HL-60 (cell line): ENCODE measurements at regions not wholly inside any gene's neighbourhood (a gene's known extent, or its start where the extent isn't known, plus 50 kb on each side); places are given as distances from the start of the nearest gene placed in this dataset.

Experiments used
- DNase-seq, 2 experiments: peaks; one replicate each; pipeline ENCODE4 v3.0.0-alpha.2; 2010 to 2020; ENCODE audit warnings: low read depth in 1 of 2, low spot score in 1 of 2
- H3K27ac ChIP-seq: fragments of 250-450 bp; sonication (Bioruptor Pico); replicated peaks from 2 replicates; pipeline ENCODE4 v1.5.1; 2020; ENCODE audit warnings: mild to moderate bottlenecking, moderate library complexity
- H3K27me3 ChIP-seq: fragments of 250-450 bp; sonication (Bioruptor Pico); 2 replicates; pipeline ENCODE4 v1.5.1; 2021; ENCODE audit warnings: mild to moderate bottlenecking, moderate library complexity; ENCODE audit not compliant: insufficient read depth, poor library complexity, severe bottlenecking
- H3K4me3 ChIP-seq: replicated peaks from 2 replicates; pipeline ENCODE4 v1.5.1; 2011; ENCODE audit warnings: mild to moderate bottlenecking, control low read depth, low read length; ENCODE audit not compliant: insufficient read depth
- CTCF ChIP-seq: IDR thresholded peaks from one replicate; pipeline ENCODE4 v1.5.1; 2011; ENCODE audit warnings: low read length, control low read depth, inconsistent platforms; ENCODE audit not compliant: insufficient read depth
- GABPA ChIP-seq: IDR thresholded peaks from 2 replicates; pipeline ENCODE4 v1.6.1; 2012; ENCODE audit warnings: low read depth
- POLR2AphosphoS5 ChIP-seq: IDR thresholded peaks from 2 replicates; pipeline ENCODE4 v1.6.1; 2012; ENCODE audit warnings: low read depth
- SPI1 ChIP-seq: IDR thresholded peaks from 2 replicates; pipeline ENCODE4 v1.6.1; 2012; ENCODE audit warnings: low read depth, mild to moderate bottlenecking, borderline replicate concordance
- TF ChIP-seq, protein P1 (sequence below): IDR thresholded peaks from 2 replicates; pipeline ENCODE4 v1.6.1; 2012; ENCODE audit warnings: low read depth; ENCODE audit not compliant: insufficient replicate concordance

- no peaks in the 10 kb centered on the region for H3K27me3 ChIP-seq
- H3K27ac ChIP-seq: no peak overlapping the region
- DNase-seq: no peak
- TF ChIP-seq POLR2AphosphoS5 (no peak), CTCF (no peak), SPI1 (no peak), GABPA (no peak)
- TF ChIP-seq, protein P1, sequence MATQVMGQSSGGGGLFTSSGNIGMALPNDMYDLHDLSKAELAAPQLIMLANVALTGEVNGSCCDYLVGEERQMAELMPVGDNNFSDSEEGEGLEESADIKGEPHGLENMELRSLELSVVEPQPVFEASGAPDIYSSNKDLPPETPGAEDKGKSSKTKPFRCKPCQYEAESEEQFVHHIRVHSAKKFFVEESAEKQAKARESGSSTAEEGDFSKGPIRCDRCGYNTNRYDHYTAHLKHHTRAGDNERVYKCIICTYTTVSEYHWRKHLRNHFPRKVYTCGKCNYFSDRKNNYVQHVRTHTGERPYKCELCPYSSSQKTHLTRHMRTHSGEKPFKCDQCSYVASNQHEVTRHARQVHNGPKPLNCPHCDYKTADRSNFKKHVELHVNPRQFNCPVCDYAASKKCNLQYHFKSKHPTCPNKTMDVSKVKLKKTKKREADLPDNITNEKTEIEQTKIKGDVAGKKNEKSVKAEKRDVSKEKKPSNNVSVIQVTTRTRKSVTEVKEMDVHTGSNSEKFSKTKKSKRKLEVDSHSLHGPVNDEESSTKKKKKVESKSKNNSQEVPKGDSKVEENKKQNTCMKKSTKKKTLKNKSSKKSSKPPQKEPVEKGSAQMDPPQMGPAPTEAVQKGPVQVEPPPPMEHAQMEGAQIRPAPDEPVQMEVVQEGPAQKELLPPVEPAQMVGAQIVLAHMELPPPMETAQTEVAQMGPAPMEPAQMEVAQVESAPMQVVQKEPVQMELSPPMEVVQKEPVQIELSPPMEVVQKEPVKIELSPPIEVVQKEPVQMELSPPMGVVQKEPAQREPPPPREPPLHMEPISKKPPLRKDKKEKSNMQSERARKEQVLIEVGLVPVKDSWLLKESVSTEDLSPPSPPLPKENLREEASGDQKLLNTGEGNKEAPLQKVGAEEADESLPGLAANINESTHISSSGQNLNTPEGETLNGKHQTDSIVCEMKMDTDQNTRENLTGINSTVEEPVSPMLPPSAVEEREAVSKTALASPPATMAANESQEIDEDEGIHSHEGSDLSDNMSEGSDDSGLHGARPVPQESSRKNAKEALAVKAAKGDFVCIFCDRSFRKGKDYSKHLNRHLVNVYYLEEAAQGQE: no peak
- H3K4me3 ChIP-seq: no peak overlapping the region
Observed at GRCh38 chr5:106205916-106206571, 1464.7 kb downstream of the EFNA5 start.

DNA sequence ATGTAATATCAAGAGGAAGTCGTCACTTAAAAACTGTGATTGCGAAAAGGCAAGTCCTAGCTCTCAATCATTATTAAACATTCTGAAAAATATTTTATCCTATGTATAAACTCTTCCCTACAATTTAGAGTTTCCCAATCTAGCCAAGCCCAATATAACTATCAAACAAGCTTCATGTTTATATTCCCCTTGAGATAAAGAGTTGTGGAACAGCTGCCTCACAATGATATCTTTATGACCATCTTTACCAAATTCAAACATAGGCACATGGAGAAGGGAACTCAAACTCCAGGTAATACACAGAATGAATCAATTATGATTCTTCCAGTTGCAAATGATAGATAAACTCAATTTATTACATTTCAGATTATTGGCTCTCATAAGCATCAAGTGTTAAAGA is 1468.7 kb downstream of the EFNA5 start:
- Histone ChIP-seq H3K4me3 (no peak overlapping the region), H3K27me3 (no peaks in the 10 kb centered on the region), H3K27ac (no peak overlapping the region)
- no peak for TF ChIP-seq CTCF
- TF ChIP-seq, protein P1: no peak
- TF ChIP-seq SPI1: no peak
- TF ChIP-seq POLR2AphosphoS5: no peak
- no peak for TF ChIP-seq GABPA
- DNase-seq: no peak

DNA sequence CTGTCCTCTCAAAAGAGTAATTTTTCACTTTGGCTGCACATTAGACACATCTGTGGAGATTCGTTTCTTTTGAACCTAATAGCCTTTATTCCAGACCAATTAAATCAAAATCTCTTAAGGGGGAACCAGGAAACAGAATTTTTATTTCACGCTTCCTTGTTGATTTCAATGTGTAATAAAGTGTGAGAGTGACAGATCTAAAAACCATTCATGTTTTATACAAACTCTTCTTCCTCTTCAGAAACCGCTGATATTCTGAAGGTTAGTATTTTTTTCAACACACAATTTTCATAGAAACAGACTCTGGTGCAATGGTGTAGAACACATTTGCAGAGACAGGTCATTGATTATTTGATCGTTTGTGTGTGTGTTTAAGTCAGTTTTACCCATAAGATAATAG is 1469.8 kb downstream of the EFNA5 start:
- H3K27ac ChIP-seq: no peak overlapping the region
- no peak for DNase-seq
- H3K27me3 ChIP-seq: no peaks in the 10 kb centered on the region
- TF ChIP-seq POLR2AphosphoS5: no peak
- no peak for TF ChIP-seq GABPA
- TF ChIP-seq, protein P1: no peak
- no peak for TF ChIP-seq SPI1
- TF ChIP-seq CTCF: no peak
- no peak overlapping the region for H3K4me3 ChIP-seq
